PC-3 (cell line): ENCODE measurements at regions not wholly inside any gene's neighbourhood (a gene's known extent, or its start where the extent isn't known, plus 50 kb on each side); places are given as distances from the start of the nearest gene placed in this dataset.

Source experiments
- EZH2 ChIP-seq: fragments of 300-600 bp; sonication (generic); IDR thresholded peaks from one replicate; pipeline ENCODE4 v1.6.1; 2017; ENCODE audit warnings: antibody characterized with exemption, mild to moderate bottlenecking, low read length; ENCODE audit not compliant: unreplicated experiment
- EZH2phosphoT487 ChIP-seq: fragments of 300-600 bp; sonication (generic); IDR thresholded peaks from 2 replicates; pipeline ENCODE4 v1.6.1; 2018; ENCODE audit warnings: mild to moderate bottlenecking, antibody characterized with exemption, low read length, borderline replicate concordance
- TF ChIP-seq, protein P1 (sequence below): fragments of 300-600 bp; sonication (generic); conservative IDR thresholded peaks from 2 replicates; pipeline ENCODE4 v1.5.1; 2017; ENCODE audit warnings: antibody characterized with exemption, low read depth, mild to moderate bottlenecking, low read length

DNA sequence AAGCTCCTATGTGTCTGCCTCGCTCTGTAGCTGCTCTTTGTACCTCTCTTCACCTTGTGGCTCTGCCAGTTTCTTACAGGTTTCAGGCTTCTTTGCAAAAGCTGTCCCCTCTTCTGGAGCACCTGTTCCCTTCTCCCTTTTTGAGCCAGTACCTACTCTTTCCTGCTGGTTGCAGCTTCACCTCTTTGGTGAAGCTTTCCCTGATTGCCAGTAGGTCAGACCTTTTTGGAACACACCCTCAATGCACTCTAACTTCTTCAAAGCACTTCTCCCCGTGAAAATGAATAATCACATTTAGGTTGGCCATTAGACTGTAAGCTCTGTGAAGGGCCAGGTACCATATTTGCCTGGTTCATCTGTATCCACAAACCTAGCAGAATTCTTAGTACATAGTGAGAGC is 60.3 kb downstream of the BHLHE40 start:
- TF ChIP-seq, protein P1, sequence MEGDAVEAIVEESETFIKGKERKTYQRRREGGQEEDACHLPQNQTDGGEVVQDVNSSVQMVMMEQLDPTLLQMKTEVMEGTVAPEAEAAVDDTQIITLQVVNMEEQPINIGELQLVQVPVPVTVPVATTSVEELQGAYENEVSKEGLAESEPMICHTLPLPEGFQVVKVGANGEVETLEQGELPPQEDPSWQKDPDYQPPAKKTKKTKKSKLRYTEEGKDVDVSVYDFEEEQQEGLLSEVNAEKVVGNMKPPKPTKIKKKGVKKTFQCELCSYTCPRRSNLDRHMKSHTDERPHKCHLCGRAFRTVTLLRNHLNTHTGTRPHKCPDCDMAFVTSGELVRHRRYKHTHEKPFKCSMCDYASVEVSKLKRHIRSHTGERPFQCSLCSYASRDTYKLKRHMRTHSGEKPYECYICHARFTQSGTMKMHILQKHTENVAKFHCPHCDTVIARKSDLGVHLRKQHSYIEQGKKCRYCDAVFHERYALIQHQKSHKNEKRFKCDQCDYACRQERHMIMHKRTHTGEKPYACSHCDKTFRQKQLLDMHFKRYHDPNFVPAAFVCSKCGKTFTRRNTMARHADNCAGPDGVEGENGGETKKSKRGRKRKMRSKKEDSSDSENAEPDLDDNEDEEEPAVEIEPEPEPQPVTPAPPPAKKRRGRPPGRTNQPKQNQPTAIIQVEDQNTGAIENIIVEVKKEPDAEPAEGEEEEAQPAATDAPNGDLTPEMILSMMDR, result no peak
- TF ChIP-seq EZH2, result no peak
- no peak for TF ChIP-seq EZH2phosphoT487
